ENCODE measurements at regions not wholly inside any gene's neighbourhood (a gene's known extent, or its start where the extent isn't known, plus 50 kb on each side); places are given as distances from the start of the nearest gene placed in this dataset.

- H3K27ac ChIP-seq, result no peak overlapping the region
- in situ Hi-C loops (cut with MboI; ENCODE audit: low sequenced_read_pairs in 4 of 4), result no loop called here
- ATAC-seq (no peak), DNase-seq (no peak)
- no peaks in the 10 kb centered on the region for H3K4me1 ChIP-seq
- TF ChIP-seq, protein P1, sequence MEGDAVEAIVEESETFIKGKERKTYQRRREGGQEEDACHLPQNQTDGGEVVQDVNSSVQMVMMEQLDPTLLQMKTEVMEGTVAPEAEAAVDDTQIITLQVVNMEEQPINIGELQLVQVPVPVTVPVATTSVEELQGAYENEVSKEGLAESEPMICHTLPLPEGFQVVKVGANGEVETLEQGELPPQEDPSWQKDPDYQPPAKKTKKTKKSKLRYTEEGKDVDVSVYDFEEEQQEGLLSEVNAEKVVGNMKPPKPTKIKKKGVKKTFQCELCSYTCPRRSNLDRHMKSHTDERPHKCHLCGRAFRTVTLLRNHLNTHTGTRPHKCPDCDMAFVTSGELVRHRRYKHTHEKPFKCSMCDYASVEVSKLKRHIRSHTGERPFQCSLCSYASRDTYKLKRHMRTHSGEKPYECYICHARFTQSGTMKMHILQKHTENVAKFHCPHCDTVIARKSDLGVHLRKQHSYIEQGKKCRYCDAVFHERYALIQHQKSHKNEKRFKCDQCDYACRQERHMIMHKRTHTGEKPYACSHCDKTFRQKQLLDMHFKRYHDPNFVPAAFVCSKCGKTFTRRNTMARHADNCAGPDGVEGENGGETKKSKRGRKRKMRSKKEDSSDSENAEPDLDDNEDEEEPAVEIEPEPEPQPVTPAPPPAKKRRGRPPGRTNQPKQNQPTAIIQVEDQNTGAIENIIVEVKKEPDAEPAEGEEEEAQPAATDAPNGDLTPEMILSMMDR (IDR thresholded peaks at IDR 0.05 in 4 of 5, conservative IDR thresholded peaks at IDR 0.05 in 1 of 5), result no peak
- TF ChIP-seq POLR2A (IDR thresholded peaks at IDR 0.05), result no peak
- intact Hi-C loops (cut with DNase I; ENCODE audit: low total_unique reads), result no loop called here
- H3K9me3 ChIP-seq, result no peaks in the 10 kb centered on the region
- H3K4me3 ChIP-seq, result no peak overlapping the region
- H3K27me3 ChIP-seq, result no peaks in the 10 kb centered on the region
- no peaks in the 10 kb centered on the region for H3K36me3 ChIP-seq
These were observed 415.3 kb downstream of the PDGFC start for GRCh38 chr4:156556336-156556735.

GRCh38 chr4:156553659-156554058 lies 417.9 kb downstream of the PDGFC start:
- Histone ChIP-seq H3K9me3 (no peaks in the 10 kb centered on the region), H3K27ac (no peak overlapping the region), H3K36me3 (no peaks in the 10 kb centered on the region), H3K4me3 (no peak overlapping the region), H3K27me3 (no peaks in the 10 kb centered on the region), H3K4me1 (no peaks in the 10 kb centered on the region)
- in situ Hi-C loops (cut with MboI; ENCODE audit: low sequenced_read_pairs in 4 of 4), result no loop called here
- no peak for TF ChIP-seq POLR2A (IDR thresholded peaks at IDR 0.05)
- TF ChIP-seq, protein P1 (IDR thresholded peaks at IDR 0.05 in 4 of 5, conservative IDR thresholded peaks at IDR 0.05 in 1 of 5), result no peak
- no peak for DNase-seq
- no peak for ATAC-seq
- intact Hi-C loops (cut with DNase I; ENCODE audit: low total_unique reads), result no loop called here

GRCh38 chr4:156547891-156548290 lies 423.7 kb downstream of the PDGFC start:
- ATAC-seq, result no peak

GRCh38 chr4:156547439-156547838 lies 424.2 kb downstream of the PDGFC start:
- no peaks in the 10 kb centered on the region for H3K9me3 ChIP-seq
- H3K27me3 ChIP-seq, result no peaks in the 10 kb centered on the region
- intact Hi-C loops (cut with DNase I; ENCODE audit: low total_unique reads), result no loop called here
- H3K27ac ChIP-seq, result no peak overlapping the region
- in situ Hi-C loops (cut with MboI; ENCODE audit: low sequenced_read_pairs in 4 of 4), result no loop called here
- H3K36me3 ChIP-seq, result no peaks in the 10 kb centered on the region
- H3K4me1 ChIP-seq, result no peaks in the 10 kb centered on the region
- ATAC-seq (no peak), DNase-seq (no peak)
- TF ChIP-seq, protein P1 (IDR thresholded peaks at IDR 0.05 in 4 of 5, conservative IDR thresholded peaks at IDR 0.05 in 1 of 5), result no peak
- no peak for TF ChIP-seq POLR2A (IDR thresholded peaks at IDR 0.05)
- no peak overlapping the region for H3K4me3 ChIP-seq

More at GRCh38 chr4:156547891-156548290, 423.7 kb downstream of the PDGFC start:
- intact Hi-C loops (cut with DNase I; ENCODE audit: low total_unique reads), result no loop called here
- no peak overlapping the region for H3K27ac ChIP-seq
- no peaks in the 10 kb centered on the region for H3K27me3 ChIP-seq
- no peak overlapping the region for H3K4me3 ChIP-seq
- no peaks in the 10 kb centered on the region for H3K36me3 ChIP-seq
- in situ Hi-C loops (cut with MboI; ENCODE audit: low sequenced_read_pairs in 4 of 4), result no loop called here
- H3K9me3 ChIP-seq, result no peaks in the 10 kb centered on the region
- no peak for TF ChIP-seq POLR2A (IDR thresholded peaks at IDR 0.05)
- TF ChIP-seq, protein P1 (IDR thresholded peaks at IDR 0.05 in 4 of 5, conservative IDR thresholded peaks at IDR 0.05 in 1 of 5), result no peak
- H3K4me1 ChIP-seq, result no peaks in the 10 kb centered on the region
- DNase-seq, result no peak

Measured in gastrocnemius medialis (tissue), 4 donors.